ENCODE measurements at regions not wholly inside any gene's neighbourhood (a gene's known extent, or its start where the extent isn't known, plus 50 kb on each side); places are given as distances from the start of the nearest gene placed in this dataset.

GRCh38 chr4:137310593-137311490 is 221.5 kb downstream of the PCDH18 start:
- H4K20me1 ChIP-seq (ENCODE audit: control insufficient read depth, insufficient read depth, low read depth, low read length) = no peaks in the 10 kb centered on the region
- no peaks in the 10 kb centered on the region for H3K9me2 ChIP-seq (replicated peaks; ENCODE audit: control insufficient read depth, low read length)
- no peak overlapping the region for H3K27ac ChIP-seq (ENCODE audit: low read depth, low read length)
- no peak overlapping the region for H3K4me2 ChIP-seq (ENCODE audit: low read length)
- H3K9me3 ChIP-seq (ENCODE audit: control insufficient read depth, insufficient read depth, low read length) = no peaks in the 10 kb centered on the region
- TF ChIP-seq, protein P1, sequence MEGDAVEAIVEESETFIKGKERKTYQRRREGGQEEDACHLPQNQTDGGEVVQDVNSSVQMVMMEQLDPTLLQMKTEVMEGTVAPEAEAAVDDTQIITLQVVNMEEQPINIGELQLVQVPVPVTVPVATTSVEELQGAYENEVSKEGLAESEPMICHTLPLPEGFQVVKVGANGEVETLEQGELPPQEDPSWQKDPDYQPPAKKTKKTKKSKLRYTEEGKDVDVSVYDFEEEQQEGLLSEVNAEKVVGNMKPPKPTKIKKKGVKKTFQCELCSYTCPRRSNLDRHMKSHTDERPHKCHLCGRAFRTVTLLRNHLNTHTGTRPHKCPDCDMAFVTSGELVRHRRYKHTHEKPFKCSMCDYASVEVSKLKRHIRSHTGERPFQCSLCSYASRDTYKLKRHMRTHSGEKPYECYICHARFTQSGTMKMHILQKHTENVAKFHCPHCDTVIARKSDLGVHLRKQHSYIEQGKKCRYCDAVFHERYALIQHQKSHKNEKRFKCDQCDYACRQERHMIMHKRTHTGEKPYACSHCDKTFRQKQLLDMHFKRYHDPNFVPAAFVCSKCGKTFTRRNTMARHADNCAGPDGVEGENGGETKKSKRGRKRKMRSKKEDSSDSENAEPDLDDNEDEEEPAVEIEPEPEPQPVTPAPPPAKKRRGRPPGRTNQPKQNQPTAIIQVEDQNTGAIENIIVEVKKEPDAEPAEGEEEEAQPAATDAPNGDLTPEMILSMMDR (IDR thresholded peaks at IDR 0.05; ENCODE audit: low read depth, low read length, poor library complexity, severe bottlenecking) = no peak
- no peak for TF ChIP-seq EZH2phosphoT487 (IDR thresholded peaks at IDR 0.05; ENCODE audit: borderline replicate concordance, low read length)
- H3F3A ChIP-seq (ENCODE audit: control insufficient read depth, insufficient read depth) = no peaks in the 10 kb centered on the region
- H3K79me2 ChIP-seq (ENCODE audit: control insufficient read depth, low read length) = no peaks in the 10 kb centered on the region
- H3K4me3 ChIP-seq (ENCODE audit: low read length) = no peak overlapping the region
- no peaks in the 10 kb centered on the region for H3K27me3 ChIP-seq (ENCODE audit: control insufficient read depth, low read length)
- no peaks in the 10 kb centered on the region for H3K36me3 ChIP-seq (ENCODE audit: control insufficient read depth, low read length)
- no peaks in the 10 kb centered on the region for H3K4me1 ChIP-seq (ENCODE audit: control insufficient read depth, low read length)

DNA sequence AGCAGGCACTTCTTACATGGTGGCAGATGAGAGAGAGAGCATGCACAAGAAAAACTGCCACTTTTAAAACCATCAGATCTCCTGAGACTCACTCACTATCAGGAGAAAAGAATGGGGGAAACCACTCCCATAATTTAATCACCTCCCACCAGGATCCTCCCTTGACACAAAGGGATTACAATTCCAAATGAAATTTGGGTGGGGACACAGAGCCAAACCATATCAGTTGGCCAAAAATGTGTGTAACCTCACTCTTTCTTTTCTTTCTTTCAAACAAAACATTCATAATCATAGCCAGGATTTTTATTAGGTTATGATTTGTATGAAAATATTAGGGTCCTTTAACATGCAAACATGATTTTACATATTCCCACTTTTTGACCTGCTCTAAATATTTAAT is 222.1 kb downstream of the PCDH18 start:
- H3F3A ChIP-seq (ENCODE audit: control insufficient read depth, insufficient read depth) = no peaks in the 10 kb centered on the region
- no peaks in the 10 kb centered on the region for H3K4me1 ChIP-seq (ENCODE audit: control insufficient read depth, low read length)
- H3K9me2 ChIP-seq (replicated peaks; ENCODE audit: control insufficient read depth, low read length) = no peaks in the 10 kb centered on the region
- H3K36me3 ChIP-seq (ENCODE audit: control insufficient read depth, low read length) = no peaks in the 10 kb centered on the region
- no peaks in the 10 kb centered on the region for H3K27me3 ChIP-seq (ENCODE audit: control insufficient read depth, low read length)
- H3K79me2 ChIP-seq (ENCODE audit: control insufficient read depth, low read length) = no peaks in the 10 kb centered on the region
- TF ChIP-seq, protein P1 (IDR thresholded peaks at IDR 0.05; ENCODE audit: low read depth, low read length, poor library complexity, severe bottlenecking) = no peak
- no peak for TF ChIP-seq EZH2phosphoT487 (IDR thresholded peaks at IDR 0.05; ENCODE audit: borderline replicate concordance, low read length)
- no peak overlapping the region for H3K4me2 ChIP-seq (ENCODE audit: low read length)
- H4K20me1 ChIP-seq (ENCODE audit: control insufficient read depth, insufficient read depth, low read depth, low read length) = no peaks in the 10 kb centered on the region
- H3K27ac ChIP-seq (ENCODE audit: low read depth, low read length) = no peak overlapping the region
- no peaks in the 10 kb centered on the region for H3K9me3 ChIP-seq (ENCODE audit: control insufficient read depth, insufficient read depth, low read length)
- H3K4me3 ChIP-seq (ENCODE audit: low read length) = no peak overlapping the region

DNA sequence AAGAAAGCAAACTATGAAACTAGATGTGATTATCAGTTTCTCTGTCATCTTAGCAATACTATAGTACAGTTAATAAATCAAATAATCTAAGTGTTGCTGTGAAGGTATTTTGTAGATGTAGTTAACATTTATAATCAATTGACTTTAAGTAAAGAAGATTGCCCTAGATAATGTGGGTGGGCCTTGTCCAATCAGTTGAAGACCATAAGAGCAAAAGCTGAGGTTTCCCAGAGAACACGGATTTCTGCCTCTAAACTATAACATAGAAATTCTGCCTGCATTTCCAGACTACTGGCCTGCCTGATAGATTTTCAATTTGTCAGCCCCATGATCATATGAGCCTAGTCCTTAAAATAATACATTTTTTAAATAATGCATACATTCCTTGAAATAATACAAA is 222.9 kb downstream of the PCDH18 start:
- Histone ChIP-seq H3K27ac (ENCODE audit: low read depth, low read length) (no peak overlapping the region), H4K20me1 (ENCODE audit: control insufficient read depth, insufficient read depth, low read depth, low read length) (no peaks in the 10 kb centered on the region), H3K4me1 (ENCODE audit: control insufficient read depth, low read length) (no peaks in the 10 kb centered on the region), H3F3A (ENCODE audit: control insufficient read depth, insufficient read depth) (no peaks in the 10 kb centered on the region), H3K4me2 (ENCODE audit: low read length) (no peak overlapping the region), H3K36me3 (ENCODE audit: control insufficient read depth, low read length) (no peaks in the 10 kb centered on the region), H3K27me3 (ENCODE audit: control insufficient read depth, low read length) (no peaks in the 10 kb centered on the region), H3K9me2 (replicated peaks; ENCODE audit: control insufficient read depth, low read length) (no peaks in the 10 kb centered on the region), H3K9me3 (ENCODE audit: control insufficient read depth, insufficient read depth, low read length) (no peaks in the 10 kb centered on the region), H3K4me3 (ENCODE audit: low read length) (no peak overlapping the region), H3K79me2 (ENCODE audit: control insufficient read depth, low read length) (no peaks in the 10 kb centered on the region)
- TF ChIP-seq, protein P1 (IDR thresholded peaks at IDR 0.05; ENCODE audit: low read depth, low read length, poor library complexity, severe bottlenecking) = no peak
- TF ChIP-seq EZH2phosphoT487 (IDR thresholded peaks at IDR 0.05; ENCODE audit: borderline replicate concordance, low read length) = no peak
